Activated CD8-positive, alpha-beta memory T cell treated with anti-CD3 and anti-CD28 coated beads, Interleukin-2, amount 50 U/mL, for 1 hour (primary cell): ENCODE measurements at regions not wholly inside any gene's neighbourhood (a gene's known extent, or its start where the extent isn't known, plus 50 kb on each side); places are given as distances from the start of the nearest gene placed in this dataset.

ENCODE experiments used
- DNase-seq: peaks from one replicate; pipeline ENCODE4 v3.0.0-alpha.2; 2020; ENCODE audit errors: extremely low read depth

GRCh38 chr9:119088002-119088547 is 281.2 kb downstream of the BRINP1 start:
- no peak for DNase-seq

GRCh38 chr9:119091074-119091473 is 278.2 kb downstream of the BRINP1 start:
- no peak for DNase-seq

GRCh38 chr9:119092125-119092524 is 277.1 kb downstream of the BRINP1 start:
- DNase-seq, result no peak

- no peak for DNase-seq
Observed at GRCh38 chr9:119094086-119094485, 275.1 kb downstream of the BRINP1 start.

- no peak for DNase-seq
Observed at GRCh38 chr9:119095072-119095471, 274.2 kb downstream of the BRINP1 start.

- no peak for DNase-seq
Observed at GRCh38 chr9:119101048-119101447, 268.2 kb downstream of the BRINP1 start.

GRCh38 chr9:119114681-119115080 is 254.6 kb downstream of the BRINP1 start:
- DNase-seq, result no peak
